ENCODE measurements at regions not wholly inside any gene's neighbourhood (a gene's known extent, or its start where the extent isn't known, plus 50 kb on each side); places are given as distances from the start of the nearest gene placed in this dataset.
"Not testable (repeated sequence)": the region's sequence is repeated elsewhere in the genome, so short reads cannot be mapped to it uniquely, and the experiment has no call there.

DNA sequence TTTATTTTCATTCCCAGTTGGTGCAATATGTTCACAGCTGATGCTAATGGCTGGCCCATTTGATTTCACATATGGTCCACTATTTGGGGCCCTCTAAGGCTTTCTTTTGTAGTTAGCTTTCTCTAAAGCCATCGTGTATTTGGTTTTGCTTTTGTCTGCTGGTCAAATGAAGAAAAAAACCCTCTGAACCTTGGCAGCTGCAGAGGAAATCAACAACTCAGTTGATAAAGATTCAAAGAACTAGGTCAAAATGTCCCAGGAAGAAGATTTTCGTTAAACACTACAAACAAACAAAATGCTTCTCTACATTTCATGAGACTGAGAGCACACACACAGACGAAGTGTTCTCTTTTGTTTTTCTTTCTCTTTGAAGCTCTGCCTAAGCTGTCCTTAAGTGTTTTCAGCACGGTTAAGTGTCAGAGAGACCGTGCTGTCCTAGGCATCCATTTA is 655.0 kb downstream of the RWDD3 start:
- no peak for DNase-seq (ENCODE audit: low spot score)

GRCh38 chr1:95889400-95889799 is 655.4 kb downstream of the RWDD3 start:
- no peak for DNase-seq (ENCODE audit: low spot score)

DNA sequence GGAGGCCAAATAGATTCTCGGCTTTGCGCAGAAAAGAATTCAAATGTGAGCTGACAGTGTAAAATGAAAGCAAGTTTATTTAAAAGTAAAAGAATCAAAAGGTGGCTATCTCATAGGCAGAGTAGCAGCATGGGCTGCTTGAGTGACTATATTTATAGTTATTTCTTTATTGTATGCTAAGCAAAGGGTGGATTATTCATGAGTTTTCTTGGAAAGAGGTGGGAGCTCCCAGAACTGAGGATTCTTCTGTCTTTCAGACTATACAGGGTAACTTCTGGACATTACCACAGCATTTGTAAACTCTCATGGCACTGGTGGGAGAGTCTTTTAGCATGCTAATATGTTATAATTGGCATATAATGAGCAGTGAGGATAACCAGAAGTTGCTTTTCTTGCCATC is 659.9 kb downstream of the RWDD3 start:
- DNase-seq (ENCODE audit: low spot score) = no peak

- DNase-seq (ENCODE audit: low spot score) = no peak
Observed at GRCh38 chr1:95903060-95903459, 669.0 kb downstream of the RWDD3 start.

DNA sequence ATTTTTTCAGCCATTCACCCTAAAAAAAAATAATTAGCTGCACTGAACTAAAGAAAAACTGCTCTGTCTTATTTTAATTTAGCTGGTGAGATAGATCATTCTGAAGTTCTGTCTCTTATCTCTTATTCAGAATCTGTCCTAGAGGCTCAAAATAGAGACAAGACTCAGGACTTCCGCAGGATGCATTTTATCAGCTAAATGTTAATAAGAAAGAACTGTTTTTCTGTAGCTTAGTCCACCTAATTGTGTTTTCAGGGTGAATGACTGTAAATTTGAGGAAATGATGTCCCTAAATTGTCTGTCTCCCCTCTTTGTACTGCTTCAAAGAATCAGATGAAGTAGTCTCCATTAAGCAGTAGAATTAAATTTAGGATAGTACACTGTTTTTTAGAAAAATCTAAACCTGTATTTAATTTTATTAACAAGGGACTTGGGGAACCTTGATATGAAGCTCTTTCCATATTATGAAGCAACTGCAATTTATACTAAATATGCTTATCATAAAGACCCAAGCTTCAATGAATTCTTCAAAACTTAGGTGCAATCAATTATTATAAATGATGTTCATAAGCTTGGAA is 671.9 kb downstream of the RWDD3 start:
- no peak for DNase-seq (ENCODE audit: low spot score)

DNA sequence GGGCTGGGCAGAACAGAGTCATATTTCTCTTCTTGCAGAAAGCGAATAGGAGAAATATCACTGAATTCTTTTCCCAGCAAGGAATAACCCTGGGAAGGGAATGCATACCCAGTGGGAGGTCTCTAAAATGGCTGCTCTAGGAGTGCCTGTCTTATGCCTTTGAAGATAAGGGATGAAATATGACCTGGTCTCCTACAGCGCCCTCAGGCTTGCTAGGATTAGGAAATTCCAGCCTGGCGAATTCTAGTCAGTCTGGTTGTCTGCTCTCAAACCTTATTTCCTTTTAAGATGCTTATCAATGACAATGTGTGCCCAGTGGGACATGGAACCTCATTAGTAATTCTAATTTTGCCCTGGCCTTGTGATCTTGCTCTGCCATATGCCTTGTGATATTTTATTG is 677.7 kb downstream of the RWDD3 start:
- DNase-seq (ENCODE audit: low spot score) = not testable (repeated sequence)

DNA sequence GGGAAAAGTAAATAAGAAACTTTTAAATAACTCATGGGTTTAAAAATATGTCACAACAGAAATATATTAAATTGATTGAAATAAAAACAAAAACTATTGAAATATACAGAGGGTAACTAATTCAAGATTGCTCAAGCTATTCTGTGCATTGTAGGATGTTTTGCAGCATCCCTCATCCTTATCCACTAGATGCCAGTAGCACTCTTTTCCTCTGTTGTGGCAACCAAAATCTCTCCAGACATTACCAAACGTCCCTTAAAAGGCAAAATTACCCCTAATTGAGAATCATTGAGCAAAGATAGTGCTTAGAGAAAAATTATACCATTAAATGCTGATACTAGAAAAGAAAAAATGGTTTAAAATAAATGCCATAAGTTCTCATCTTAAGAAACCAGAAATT is 682.6 kb downstream of the RWDD3 start:
- DNase-seq (ENCODE audit: low spot score) = no peak

- no peak for DNase-seq (ENCODE audit: low spot score)
Observed at GRCh38 chr1:95924684-95925083, 690.7 kb downstream of the RWDD3 start.

- DNase-seq (ENCODE audit: low spot score) = no peak
Observed at GRCh38 chr1:95926331-95926730, 692.3 kb downstream of the RWDD3 start.

DNA sequence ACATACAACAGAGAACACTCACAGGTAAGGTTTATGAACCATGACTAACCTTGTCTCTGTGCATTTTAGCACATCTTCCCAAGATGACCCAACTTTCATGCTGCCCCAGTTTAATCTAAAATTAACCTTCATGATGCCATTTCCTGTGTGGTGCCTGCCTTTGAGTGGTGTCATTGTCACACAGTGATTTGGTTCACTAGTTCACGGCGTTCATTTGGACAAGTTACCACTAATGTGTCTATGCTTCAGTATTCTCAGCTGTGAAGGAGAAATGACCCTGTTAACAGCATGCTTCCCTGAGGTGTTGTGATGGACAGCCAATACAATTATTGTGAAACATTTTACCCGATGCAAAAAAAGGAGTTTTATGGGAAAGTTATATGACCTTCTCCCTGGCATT is 693.1 kb downstream of the RWDD3 start:
- no peak for DNase-seq (ENCODE audit: low spot score)

GRCh38 chr1:95935719-95936118 is 701.7 kb downstream of the RWDD3 start:
- DNase-seq (ENCODE audit: low spot score) = no peak

DNA sequence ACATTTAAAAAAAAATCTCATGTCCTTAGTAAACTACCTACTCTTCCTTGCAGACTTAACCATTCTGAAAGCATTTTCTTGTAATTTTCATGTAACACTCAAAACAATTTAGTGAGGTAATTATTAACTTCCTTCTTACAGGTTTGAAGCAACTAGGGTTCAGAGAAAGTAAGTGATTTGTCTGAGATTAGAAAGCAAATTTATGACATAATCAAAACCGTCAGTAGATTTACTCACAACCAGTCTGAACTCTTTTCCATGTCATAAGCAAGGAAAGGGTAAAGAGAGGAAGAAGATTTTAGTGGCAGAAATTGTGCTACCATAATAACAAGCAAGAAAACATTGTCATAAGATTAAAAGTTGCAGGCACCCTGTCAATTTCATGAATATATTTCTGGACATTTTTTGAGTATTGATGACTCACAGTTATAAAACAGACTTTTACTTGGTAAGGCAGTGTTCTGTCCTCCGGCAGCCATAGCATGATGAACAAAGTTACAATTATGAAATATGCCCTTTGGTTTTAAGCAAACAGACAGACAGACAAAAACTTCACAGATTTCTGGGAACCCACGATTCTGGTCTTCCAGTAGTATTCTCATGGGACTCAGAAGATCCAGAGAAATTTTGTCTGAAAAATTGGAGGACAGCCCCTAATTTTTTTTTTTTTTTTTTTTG is 707.2 kb downstream of the RWDD3 start:
- no peak for DNase-seq (ENCODE audit: low spot score)

DNA sequence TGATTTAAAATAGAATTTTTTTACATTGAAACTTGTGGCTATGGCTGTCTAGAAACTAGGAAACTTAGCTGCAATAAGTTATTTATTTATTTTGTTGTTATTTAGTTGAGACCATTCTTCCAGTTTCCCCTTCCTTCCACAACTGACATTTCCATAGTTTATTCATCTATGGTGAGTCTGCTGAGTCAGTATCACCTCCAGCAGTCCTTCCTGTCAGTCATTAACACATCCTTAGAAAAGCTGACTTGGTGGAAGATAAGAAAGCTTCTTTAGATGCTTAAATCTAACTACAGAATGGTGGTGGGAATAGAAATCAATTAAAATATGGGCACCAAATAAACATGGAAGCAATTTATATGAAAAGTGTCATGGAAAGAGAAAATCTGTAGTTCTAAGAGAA is 714.0 kb downstream of the RWDD3 start:
- no peak for DNase-seq (ENCODE audit: low spot score)

DNA sequence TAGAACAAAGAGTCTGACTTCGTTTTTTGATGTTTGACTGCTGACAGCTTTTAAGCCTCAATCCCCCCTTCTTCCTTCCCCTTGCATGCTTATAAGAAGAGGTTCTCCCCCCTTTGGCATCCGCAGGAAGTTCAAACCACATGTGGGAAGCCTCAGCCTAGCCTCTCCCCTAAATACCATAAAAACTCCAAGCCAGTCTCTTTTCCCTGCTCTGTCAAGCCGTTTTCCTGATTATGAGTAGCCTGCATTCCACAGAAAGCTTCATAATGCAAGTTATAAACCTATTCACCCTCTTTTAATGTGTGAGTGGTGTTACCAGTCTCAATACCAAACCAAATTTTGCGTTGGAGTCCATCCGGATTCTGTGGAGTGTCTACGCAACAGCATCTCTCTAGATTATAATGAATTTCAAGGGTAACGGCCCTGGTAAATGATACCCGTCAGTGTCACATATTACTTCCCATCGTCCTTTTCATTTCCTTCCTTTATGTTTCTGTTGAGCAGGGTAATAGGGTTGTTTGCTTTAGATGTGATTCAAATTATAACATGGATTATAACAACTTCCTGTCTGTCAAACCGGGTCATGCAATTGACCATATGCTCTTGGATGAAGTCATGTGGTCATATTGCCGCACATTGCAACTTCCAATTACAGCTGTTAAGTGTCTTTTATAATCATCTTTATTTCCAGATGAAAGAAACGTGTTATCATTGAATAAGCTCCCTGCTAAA is 717.5 kb downstream of the RWDD3 start:
- no peak for DNase-seq (ENCODE audit: low spot score)

DNA sequence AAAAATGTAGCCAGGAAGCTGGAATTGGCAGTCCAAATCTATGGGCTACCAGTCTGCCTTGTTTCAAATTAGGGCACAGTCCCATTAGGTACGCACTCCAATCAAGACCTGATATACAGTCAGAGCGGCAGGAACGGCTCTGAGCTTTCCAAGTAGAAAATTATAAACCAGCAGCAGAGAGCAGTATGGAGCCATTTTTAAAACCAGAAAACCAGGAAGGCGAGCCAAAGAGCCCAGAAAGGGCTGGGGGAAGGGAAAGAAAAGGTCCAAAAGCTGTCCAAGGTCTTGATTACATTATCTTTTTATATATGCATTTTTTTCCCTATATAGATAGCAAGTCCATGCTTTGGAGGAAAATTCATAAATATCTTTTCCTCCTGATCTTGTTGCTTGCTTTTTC is 719.0 kb downstream of the RWDD3 start:
- peak; percentile 38 for DNase-seq (ENCODE audit: low spot score)

DNA sequence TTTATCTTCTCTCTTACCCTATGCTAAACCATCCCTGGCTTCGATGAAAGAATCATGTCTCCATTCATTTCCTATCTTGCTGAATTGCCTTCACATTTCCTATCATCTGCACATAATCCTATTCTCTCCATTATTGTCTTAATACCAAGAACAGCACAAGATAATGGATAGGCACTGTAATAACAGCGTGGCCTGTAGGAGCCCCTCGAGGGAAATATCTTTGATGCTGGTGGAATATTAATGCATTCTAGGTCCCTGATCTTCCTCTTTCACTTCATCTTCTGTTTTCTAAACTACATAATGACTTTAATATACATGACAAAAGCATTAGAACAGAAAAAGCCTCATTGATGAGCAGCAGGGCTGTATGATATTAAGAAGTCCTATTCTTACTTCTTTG is 720.6 kb downstream of the RWDD3 start:
- no peak for DNase-seq (ENCODE audit: low spot score)

DNA sequence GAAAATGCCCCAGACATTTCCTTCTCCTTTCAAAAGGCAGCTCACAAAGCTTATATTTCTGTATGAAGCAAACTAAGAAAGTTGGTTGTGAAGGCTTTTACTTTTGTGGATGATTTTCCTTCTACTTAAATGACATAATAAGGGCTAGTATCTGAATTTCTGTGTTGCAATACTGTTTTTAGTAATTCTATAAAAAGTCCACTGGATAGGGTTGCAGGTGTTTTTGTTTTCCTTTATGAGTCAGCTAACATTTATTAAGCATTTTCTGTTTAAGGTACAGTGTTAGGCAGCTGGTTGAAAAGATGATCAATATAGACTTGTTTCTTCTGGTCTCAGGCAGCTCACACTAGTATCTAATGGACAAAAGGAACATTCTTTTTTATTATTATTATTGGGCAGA is 722.2 kb downstream of the RWDD3 start:
- no peak for DNase-seq (ENCODE audit: low spot score)

DNA sequence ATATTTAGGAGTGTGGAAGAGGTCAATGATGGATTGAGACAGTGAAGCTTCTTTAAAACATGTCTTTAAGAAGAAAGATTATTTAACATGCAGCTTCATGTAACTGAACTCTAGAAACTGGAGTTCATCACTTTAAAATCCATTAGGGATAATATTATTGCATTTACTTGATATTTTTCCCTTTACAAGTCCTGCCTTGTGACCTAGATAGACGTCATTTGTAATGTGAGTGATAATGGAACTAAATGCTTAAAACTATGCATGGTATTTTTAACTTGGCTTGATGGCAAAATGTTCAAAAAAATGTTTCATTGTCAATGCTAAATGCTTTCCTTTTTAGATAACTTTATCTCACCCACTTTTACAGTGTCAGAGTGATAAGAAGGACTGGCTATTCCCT is 723.7 kb downstream of the RWDD3 start:
- DNase-seq (ENCODE audit: low spot score) = no peak

DNA sequence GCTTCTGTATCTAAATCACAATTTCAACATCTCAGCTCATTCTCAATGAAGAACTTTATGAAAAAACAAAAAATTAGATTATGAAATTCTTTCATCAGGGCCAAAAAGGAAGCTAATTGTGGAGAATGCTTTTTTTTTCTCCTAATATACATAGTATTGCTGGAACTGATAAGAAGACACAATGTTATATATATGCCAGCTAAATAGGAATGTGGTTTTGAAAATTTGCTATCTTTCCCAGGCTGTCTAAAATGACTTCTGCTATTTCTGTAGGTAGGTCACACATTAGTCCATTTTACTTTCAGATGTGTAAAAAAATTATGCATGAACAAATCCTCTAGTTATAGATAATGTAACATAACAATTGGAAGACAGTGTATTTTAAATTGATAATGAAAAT is 732.9 kb downstream of the RWDD3 start:
- DNase-seq (ENCODE audit: low spot score) = no peak

DNA sequence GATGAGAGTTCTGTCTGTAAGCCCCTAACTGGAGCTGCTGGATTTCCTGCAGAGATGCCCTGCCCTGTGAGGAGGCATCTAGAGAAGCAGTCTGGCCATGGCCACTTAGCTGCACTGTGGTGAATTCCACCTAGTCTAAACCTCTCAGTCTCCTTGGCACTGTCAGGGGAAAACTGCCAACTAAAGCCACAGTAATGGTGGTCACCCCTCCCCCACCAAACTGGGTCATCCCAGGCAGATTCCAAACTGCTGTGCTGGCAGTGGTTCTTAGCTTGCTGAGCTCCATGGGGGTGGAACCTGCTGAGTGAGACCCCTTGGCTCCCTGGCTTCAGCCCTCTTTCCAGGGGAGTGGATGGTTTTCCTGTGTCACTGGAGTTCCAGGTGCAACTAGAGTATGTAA is 740.6 kb downstream of the RWDD3 start:
- no peak for DNase-seq (ENCODE audit: low spot score)

- no peak for DNase-seq (ENCODE audit: low spot score)
Observed at GRCh38 chr1:95982711-95983110, 738.9 kb upstream of the PTBP2 start.

DNA sequence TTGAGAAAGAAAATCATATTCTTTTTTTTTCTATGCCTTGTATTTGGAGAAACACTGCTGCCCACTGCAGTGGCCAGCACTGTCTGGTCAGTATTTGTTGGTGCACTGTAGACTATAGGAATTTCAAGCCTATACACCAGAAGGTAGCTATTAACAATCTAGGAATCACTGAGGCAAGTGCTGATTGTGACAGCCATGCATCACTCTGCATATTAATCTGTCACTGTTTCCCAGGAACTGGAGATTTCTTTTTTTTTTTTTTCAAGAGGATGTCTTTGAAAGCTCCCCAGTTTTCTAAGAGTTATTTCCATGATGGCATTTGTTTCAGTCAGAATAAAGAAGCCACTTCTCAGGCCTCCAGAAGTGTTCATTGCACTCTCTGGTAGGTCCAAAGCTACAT is 737.8 kb upstream of the PTBP2 start:
- no peak for DNase-seq (ENCODE audit: low spot score)

DNA sequence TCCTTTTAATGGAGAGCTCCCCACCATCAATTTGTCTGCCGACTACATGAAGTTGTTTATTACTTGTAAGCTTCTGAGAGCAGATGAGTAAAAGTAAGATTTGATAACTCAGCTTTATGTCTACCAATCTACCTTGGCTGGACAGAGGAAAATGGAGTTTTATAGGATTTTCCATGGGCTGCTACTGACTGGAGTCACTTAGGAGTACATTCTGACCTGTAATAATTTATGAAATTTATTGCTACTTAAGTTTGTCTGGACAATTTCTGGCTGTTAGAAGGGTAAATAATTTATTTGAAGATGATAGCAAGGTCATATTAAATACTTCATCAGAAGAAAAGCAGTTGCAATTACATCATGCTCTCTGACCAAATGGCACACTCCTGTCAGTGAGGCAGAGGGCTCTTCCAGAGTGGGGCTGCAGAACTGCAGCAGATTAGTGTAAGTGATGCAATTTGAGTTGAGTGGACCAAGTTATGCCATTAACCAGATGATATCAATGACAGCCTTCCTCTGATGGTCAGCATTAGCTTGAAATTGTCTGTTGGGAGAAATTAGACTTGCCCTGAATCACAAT is 736.7 kb upstream of the PTBP2 start:
- no peak for DNase-seq (ENCODE audit: low spot score)
